Endothelial cell (in vitro differentiated cells): ENCODE measurements at regions not wholly inside any gene's neighbourhood (a gene's known extent, or its start where the extent isn't known, plus 50 kb on each side); places are given as distances from the start of the nearest gene placed in this dataset.
A peak's percentile ranks its signal among the peaks of the same experiment; 100 is the strongest.

Experiments
- DNase-seq: peaks from one replicate; pipeline ENCODE4 v3.0.0; 2021; ENCODE audit warnings: low spot score
- H3K27ac Mint-ChIP-seq: one replicate; pipeline ENCODE4 v1.8.0; 2021; ENCODE audit warnings: mixed read lengths, inconsistent platforms; ENCODE audit not compliant: unreplicated experiment
- H3K27me3 Mint-ChIP-seq: one replicate; pipeline ENCODE4 v1.8.0; 2021; ENCODE audit warnings: mild to moderate bottlenecking, moderate library complexity, mixed read lengths, inconsistent platforms; ENCODE audit not compliant: unreplicated experiment
- H3K36me3 Mint-ChIP-seq: one replicate; pipeline ENCODE4 v1.8.0; 2021; ENCODE audit warnings: mild to moderate bottlenecking, low read depth, mixed read lengths, inconsistent platforms; ENCODE audit not compliant: unreplicated experiment
- H3K4me1 Mint-ChIP-seq: one replicate; pipeline ENCODE4 v1.8.0; 2021; ENCODE audit warnings: mild to moderate bottlenecking, mixed read lengths, inconsistent platforms; ENCODE audit not compliant: unreplicated experiment
- H3K4me3 Mint-ChIP-seq: one replicate; pipeline ENCODE4 v1.8.0; 2021; ENCODE audit warnings: mild to moderate bottlenecking, mixed read lengths, inconsistent platforms; ENCODE audit not compliant: unreplicated experiment
- H3K9me3 Mint-ChIP-seq: one replicate; pipeline ENCODE4 v1.8.0; 2021; ENCODE audit warnings: mixed read lengths, inconsistent platforms; ENCODE audit not compliant: unreplicated experiment
- CTCF ChIP-seq: fragments of 200-600 bp; sonication (generic); IDR thresholded peaks from one replicate; pipeline ENCODE4 v1.5.0; 2021; ENCODE audit warnings: antibody characterized with exemption; ENCODE audit not compliant: unreplicated experiment

DNA sequence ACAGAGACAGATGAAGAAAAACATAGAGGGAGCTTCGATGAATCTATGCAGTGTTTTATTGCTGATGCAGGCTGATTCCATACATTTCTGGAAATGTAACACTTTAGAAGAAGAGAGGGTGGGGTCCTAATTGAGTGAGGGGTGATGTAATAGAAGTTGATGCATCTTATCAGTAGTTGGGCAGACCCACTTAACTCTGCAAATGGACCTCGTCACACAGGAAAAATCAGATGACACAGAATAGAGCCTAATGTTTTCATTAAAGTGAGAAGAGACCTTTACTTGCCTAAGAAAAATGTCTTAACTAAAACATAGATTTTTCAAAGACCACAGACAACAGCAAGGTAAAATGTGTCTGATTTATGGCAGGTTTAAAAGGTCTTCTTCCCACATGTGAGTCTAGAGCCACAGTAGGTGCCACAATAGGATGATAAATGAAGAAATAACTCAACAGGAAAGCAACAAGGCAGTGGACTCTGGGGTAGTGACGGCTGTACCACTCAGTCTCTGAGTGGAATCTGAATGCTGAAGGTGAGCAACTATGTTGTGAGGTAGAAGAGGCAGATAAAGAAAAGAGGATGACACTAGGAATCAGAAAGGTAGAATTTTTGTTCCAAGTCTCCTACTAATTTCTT is 414.7 kb upstream of the PIK3C3 start:
- Mint-ChIP-seq H3K27ac (no peak overlapping the region), H3K9me3 (no peaks in the 10 kb centered on the region), H3K27me3 (no peaks in the 10 kb centered on the region), H3K36me3 (no peaks in the 10 kb centered on the region), H3K4me1 (peaks cover 5% of the 10 kb centered on the region), H3K4me3 (no peak overlapping the region)
- TF ChIP-seq CTCF: no peak
- DNase-seq: no peak

DNA sequence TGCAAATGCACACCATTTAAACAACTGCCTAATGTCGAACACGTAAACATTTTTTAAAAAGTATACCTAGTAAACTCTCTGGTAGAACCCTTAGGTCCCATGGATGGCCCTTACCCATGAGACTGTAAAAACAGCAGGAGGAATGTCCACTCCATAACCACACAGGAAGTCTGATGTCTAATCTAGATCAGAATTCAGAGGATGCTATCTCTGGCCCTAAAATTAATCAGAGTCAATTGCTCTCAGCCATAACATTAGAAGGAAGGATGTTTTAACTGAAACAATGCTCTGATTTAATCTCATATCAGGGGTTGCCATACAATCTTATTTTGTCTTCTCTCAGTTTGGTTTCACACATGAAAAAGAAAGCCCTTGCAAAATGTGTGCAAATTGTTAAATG is 416.3 kb upstream of the PIK3C3 start:
- Mint-ChIP-seq H3K27ac (no peak overlapping the region), H3K4me1 (peaks cover 10% of the 10 kb centered on the region), H3K4me3 (no peak overlapping the region), H3K9me3 (no peaks in the 10 kb centered on the region), H3K36me3 (no peaks in the 10 kb centered on the region), H3K27me3 (no peaks in the 10 kb centered on the region)
- TF ChIP-seq CTCF: no peak
- no peak for DNase-seq

- no peaks in the 10 kb centered on the region for H3K9me3 Mint-ChIP-seq
- TF ChIP-seq CTCF: no peak
- DNase-seq: no peak
- no peaks in the 10 kb centered on the region for H3K27me3 Mint-ChIP-seq
- H3K36me3 Mint-ChIP-seq: no peaks in the 10 kb centered on the region
- peaks cover 10% of the 10 kb centered on the region for H3K4me1 Mint-ChIP-seq
- H3K27ac Mint-ChIP-seq: no peak overlapping the region
- H3K4me3 Mint-ChIP-seq: no peak overlapping the region
Measured at GRCh38 chr18:41537666-41538065, 417.4 kb upstream of the PIK3C3 start.

- peaks cover 10% of the 10 kb centered on the region for H3K4me1 Mint-ChIP-seq
- no peak overlapping the region for H3K4me3 Mint-ChIP-seq
- no peaks in the 10 kb centered on the region for H3K9me3 Mint-ChIP-seq
- H3K27ac Mint-ChIP-seq: no peak overlapping the region
- DNase-seq: peak; percentile 5
- H3K36me3 Mint-ChIP-seq: no peaks in the 10 kb centered on the region
- no peak for TF ChIP-seq CTCF
- no peaks in the 10 kb centered on the region for H3K27me3 Mint-ChIP-seq
Measured at GRCh38 chr18:41532344-41533086, 422.5 kb upstream of the PIK3C3 start.

GRCh38 chr18:41530970-41531369 is 424.1 kb upstream of the PIK3C3 start:
- Mint-ChIP-seq H3K9me3 (no peaks in the 10 kb centered on the region), H3K4me1 (peaks cover 9% of the 10 kb centered on the region), H3K4me3 (no peak overlapping the region), H3K27me3 (no peaks in the 10 kb centered on the region), H3K36me3 (no peaks in the 10 kb centered on the region), H3K27ac (no peak overlapping the region)
- no peak for DNase-seq
- no peak for TF ChIP-seq CTCF
